ENCODE measurements at regions not wholly inside any gene's neighbourhood (a gene's known extent, or its start where the extent isn't known, plus 50 kb on each side); places are given as distances from the start of the nearest gene placed in this dataset.

DNA sequence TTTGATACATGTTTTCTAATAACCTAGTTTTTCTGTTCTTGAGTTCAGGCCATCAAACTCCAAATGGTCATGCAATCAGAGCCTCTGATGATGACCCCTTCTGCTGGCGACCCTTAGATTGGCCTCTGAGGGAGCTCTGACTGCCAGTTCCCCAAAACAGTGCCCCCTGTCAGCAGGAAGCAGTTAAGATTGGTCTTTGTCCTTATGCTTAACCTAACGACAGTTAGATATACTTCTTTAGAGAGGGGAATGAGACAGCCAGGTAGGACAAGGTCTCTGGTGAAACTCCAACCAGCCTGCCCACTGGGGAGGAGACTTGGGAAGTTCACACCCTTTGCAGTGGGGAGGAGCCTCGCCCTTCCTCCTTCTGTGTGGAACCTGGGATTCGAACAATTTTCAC lies 390.4 kb upstream of the KIF2A start:
- no peak for DNase-seq

DNA sequence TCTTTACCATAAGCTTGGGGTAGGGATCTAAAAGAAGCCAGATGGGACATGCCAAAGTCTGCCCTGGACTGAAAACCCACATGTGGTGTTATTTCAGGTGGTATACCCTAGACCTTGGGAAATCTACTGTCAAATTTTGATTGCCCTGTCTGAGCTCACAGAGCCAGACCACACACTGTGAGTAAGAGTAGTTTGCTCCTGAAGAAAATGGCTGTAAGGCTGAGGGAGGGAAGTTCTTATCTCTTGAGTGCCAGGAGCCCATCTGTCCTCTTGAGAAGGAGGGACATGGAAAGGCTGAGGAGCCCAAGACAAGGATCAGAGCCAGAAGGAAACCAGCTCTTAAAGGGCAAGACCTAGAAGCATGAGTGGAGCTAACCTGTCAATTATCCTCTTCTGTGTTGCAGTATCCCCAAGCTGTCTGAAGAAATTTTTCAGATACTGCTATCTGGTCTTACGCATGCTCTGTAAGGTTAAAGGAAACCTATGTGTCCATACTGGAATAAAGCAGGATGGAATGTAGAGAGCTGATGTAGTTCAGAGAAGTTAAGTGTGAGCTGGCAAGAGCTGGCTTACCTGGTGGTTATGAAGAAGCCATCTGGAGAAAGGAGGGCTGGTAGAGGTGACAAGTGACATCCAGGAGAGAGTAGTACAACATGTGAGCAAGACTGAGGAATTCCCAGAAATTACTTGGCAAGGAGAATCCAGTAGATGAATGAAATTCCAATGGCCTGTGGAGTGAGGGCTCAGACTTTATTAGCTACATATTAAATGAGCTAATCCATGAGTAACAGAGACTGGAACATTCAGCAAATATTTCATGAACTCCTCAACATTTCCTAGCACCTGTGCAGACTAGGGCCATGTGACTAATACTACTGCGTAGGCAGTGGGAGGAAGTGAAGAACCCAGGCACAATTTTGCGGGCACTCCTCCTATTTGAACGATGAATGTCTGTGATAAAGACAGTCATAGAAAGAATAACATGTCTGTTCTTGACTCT lies 389.1 kb upstream of the KIF2A start:
- no peak for DNase-seq

DNA sequence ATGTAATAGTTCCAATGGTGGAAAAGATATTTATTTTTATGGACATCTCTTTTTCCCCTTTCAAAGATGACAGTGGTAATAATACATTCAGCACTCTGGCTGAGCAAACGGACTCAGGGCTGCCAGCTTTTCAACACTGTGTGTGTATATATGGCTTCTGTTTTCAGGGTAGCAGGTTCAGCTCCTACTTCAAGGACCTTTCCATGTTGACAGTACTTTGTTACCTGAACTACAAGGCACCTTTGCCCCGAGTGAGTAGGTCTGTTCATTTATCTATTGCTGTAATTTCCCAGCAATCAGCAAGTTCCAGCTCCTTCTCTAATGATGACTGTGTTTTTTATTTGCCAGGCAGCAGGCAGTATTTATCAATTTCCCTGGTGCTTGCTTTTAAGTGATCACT lies 387.4 kb upstream of the KIF2A start:
- DNase-seq = no peak

DNA sequence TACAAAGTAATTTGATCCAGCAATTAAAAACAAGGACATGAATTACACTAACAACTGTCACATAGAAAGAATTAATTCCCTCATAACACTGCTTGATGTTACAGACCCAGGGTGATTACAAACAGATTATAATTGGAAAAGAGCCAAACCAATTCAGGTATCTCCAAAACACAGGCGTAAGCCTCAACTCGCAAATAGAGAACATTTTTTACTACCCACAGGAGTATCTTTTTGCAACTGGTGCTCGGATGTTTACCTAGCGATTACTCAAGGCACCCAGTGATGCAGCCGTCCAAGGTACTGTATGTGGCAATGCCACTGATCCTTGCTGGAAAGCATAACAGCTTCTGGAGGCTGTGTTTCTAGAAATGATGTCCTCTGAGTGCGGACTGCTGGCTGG lies 386.1 kb upstream of the KIF2A start:
- DNase-seq = no peak

DNA sequence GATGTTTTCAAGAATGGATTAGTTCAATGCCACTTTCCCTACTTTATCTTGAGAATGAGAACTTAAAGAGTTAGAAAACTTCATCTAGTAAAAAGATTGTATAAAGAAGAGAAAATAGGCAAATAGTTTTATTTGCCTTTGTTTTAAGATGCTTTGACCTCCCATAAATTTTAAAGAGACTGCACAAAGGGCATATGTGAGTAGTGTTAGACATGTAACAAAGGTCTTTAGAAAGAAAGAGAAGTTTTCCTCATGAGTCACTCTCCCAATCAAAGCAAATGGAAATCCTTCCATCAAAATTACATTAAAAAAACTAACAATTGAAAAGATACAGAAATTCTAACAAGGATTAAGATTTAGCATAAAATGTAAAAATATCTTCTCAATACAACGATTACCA lies 381.8 kb upstream of the KIF2A start:
- DNase-seq = no peak

DNA sequence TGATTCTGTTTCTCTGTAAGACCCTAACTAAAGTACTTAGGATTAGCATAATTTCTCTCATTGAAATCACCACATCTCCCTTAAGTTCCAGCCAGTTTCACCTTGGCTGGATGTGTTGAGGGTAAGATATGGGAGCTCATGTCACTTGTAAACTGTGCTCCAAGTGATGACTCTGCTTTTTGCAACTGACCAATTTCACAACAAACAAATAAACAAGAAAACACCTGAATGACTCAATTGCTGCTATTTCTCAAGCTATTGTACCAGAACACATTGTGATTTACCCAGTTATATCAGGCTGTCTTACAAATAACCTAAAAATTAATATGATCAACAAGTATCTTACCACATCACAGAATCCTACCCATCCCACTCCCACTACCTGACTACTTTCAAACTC lies 379.1 kb upstream of the KIF2A start:
- no peak for DNase-seq

DNA sequence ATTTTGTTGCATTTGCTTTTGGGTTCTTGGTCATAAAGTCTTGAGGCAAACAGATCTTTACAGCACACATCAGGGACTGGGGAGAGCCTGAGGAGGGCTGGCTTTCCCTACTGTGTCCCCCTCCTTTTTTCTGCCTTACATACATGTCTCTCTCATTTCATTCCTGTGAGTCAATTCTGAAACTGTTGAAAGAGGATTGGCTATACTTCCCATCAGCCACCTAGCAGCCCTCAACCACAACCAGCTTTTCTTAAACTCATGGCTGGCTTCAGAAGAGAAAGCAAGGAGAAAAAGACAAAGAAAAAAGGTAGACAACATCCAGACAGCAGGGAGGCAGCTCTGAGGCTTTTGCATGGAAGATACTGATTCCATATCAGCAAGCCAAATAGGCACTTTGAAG lies 374.8 kb upstream of the KIF2A start:
- DNase-seq = no peak

DNA sequence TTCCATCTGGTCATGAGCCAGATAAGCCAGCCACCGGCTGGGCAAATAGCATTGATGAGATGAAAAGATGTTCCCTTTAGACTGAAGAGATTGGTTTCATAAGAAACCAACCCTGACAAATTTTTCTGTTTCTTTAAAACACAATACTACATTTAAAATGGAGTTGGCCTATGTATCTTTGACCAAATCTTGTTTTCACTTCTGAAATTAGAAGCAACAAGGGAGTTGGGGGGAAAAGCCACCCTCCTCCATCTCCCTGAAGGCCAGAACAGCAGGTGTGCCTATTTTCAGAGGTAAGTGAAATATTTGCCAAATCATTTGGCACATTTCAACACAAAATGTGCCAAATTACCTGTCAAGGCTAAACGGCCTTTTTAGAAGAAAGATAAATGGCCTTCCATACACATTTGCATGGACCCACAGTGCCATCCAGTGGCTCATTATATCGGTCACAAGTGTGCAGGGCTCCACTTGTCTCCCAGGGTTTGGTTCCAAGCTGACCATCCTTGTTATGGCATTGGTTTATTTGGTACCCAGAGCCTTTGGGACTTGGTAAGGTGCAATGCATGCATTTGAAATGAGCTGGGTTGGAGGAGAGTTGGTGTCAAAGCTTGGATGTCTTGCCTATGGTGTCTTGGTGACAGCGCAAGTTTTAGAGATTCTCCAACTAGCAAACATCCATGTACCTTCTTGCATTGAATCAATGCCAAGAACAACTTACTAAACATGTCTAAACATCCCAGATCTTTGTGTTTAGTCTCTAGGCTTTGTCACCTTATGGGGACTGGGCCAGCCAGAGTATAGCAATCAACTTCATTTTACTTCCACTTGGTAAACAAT lies 372.0 kb upstream of the KIF2A start:
- DNase-seq = peak; percentile 28 to 53

DNA sequence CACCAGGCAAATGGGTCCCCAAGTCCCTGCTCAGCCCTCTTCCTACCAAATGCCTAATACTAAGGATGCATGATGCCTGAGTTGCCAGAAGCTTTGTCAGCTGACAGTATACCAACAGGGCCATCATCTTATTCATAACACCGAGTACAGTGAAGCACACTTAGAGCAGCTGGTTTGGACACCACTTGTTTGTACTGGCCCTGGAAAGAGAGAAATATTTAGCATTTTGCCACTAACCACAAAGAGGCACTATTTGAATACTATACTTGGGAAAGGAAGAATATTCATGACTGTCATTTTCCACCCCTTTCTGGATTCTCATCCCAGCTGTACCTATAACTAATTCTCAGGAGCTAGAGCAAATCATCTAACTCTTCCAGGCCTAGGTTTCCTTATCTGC lies 364.4 kb upstream of the KIF2A start:
- DNase-seq = peak; percentile 5 to 53

DNA sequence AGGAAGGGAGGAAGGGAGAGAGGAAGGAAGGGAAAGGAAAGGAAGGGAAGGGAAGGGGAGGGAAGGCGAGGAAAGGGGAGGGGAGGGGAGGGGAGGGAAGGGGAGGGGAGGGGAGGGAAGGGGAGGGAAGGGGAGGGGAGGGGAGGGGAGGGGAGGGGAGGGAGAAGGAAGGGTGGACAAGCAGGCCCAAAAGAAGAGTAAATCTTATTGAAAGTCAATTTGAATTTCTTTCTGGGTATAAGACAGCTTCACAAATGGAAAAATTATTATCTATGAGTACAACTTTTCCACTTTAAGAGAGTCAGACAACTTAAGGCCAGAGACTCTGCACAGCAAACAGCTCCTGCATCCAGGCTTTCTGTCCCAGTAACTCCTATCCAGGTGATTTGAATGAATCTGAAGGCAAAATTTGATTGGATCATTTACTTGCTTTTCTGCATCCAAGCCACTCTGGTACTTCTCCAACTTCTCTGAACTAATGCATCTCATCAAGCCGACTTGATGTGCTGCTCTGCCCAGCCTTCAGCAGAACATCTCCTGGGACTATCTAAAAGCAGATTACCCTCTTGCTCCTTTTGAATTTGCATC lies 363.4 kb upstream of the KIF2A start:
- DNase-seq = no peak

DNA sequence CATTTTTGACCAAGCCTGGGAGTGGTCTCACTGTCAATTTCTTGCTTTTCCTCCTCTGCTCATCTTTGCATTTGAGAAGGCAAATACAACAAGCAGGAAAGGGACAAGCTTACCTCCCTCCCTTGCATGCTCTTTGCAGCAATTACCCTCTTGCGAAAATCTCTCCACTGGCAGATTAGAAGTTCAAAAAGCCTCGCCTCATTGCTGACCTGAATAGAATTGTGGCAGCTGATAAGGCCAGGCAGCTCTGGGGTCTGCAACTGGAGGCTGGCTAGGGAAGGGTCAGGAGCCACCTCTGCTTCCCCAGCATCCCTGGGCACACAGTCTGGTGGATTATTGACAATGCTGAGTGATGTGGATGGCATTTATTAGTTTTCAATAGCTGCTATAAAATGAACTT lies 362.3 kb upstream of the KIF2A start:
- no peak for DNase-seq

DNA sequence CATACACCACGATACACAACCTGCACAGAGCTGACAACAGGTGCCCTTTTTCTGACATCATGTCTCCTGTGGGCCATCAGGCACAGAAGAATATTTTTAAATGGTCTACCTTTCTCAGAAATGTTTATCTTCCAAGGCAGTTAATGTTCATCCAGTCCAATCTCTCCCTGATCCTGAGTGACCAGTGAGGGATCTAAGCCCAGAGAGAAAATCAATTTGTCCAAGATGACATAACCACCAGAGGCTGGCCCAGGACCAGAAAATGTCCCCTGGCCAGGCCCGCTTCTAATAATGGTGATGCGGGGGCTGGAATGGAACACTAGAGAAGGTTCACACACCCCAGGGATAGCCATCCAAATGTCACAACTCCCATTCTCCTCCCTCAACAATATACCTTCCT lies 357.9 kb upstream of the KIF2A start:
- no peak for DNase-seq

DNA sequence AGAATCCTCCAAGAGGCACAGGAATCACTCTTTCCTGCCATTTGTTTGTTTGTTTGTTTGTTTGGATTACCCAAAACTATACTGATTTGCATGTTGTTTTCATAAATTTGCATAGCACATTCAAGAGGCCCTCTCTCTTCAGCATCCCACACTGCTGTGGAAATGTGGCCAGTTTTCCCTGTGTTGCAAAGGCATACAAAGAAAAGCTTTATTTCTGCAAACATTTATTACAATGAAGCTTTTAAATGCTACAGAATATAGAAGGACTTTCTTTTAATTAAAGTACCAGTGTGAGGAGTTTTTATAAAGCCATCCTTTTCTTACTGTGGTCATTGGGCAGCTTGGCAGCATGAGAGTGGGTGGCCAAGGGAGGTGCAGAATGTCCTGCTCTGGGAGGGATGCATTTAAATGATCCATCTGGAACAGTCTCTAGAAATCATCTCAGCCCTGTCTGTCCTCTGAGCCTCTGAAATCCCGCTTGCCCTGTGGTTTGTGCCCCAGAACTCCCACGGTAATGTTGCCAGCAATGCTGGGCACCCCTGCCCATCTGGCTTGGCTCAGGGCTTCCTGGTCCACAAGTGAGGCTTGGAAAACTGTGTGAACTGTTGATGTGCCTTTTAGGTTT lies 356.8 kb upstream of the KIF2A start:
- DNase-seq = no peak

DNA sequence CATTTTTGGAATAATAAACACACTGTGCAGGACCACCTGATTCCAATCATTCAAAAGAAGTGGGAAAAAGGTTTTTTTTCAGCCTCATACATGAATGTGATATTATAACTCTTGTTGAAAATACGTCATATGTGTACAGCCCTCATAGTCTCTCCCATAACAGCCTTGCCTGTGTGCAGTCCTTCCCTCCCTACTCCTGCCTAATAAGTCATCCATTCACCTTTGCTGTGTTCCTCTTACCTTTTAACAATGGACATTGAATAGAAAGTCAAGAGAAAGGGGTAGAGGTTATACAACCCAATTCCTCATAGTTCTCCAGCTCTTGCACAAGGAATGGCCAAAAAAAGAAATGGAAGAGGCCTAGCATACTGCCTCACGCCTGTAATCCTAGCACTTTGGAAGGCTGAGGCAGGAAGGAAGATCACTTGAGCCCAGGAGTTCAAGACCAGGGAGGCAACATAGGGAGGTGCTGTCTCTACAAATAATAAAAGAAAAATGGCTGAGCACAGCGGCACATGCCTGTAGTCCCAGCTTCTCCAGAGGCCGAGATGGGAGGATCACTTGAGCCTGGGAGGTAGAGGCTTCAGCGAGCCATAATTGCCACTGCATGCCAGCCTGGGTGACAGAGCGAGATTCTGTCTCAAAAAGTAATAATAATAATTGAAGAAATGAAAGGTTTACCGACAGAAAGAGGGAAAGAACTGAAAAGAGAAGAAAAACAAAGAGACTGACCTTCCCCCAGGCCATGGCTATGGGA lies 356.1 kb upstream of the KIF2A start:
- no peak for DNase-seq

DNA sequence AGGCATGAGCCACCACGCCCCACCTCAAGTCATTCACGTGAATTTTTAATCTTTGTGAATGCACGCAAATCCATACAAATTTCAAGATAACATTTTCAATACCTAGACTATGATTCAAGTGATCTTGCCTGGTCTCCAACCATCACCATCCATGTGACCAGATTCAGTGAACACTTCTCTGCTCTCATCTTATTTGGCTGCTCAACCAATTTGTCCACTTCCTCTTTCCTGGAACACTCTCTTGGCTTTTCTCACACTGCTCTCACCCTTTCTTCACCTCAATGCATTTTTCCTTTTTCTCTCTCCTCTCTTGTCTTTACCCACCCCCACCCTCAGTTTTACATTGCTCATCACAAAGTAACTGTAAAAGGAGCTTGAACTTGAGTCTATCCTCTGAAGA lies 354.7 kb upstream of the KIF2A start:
- DNase-seq = no peak

DNA sequence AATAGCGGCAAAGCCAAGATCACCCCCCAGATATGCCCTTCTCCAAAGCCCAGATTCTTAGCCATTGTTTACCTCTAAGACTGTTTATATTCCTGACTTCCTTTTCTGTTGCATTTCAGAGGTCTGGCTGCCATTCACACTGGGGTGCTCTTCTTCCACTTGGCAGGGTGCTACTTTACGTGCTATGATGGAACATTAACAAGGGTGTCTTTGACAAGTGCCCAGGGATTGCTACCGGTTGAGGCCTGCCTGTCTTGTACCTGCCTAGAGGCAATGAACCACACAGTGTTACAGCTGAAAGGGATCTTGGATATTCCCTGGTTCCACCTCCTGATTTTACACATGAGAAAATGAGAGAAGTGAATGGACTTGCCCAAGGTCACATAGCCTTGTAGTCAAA lies 352.1 kb upstream of the KIF2A start:
- no peak for DNase-seq

DNA sequence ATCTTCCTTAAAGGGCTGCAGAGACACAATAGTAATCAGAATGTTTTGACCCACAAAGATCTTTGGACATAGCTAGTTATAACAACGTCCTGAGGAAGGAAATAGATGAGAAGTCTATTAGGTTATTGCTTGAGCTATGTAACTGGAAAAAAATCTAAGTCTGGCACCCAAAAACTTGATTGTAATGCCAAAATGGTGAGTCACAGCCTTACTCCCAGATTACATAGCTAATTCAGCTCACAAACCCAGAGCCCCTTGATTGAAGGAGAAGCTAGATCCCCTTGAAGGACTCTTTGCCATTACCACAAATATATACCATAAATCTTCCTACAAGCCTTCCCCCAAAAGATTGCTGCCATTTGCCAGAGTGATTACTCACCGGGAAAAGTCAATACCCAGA lies 341.8 kb upstream of the KIF2A start:
- no peak for DNase-seq

DNA sequence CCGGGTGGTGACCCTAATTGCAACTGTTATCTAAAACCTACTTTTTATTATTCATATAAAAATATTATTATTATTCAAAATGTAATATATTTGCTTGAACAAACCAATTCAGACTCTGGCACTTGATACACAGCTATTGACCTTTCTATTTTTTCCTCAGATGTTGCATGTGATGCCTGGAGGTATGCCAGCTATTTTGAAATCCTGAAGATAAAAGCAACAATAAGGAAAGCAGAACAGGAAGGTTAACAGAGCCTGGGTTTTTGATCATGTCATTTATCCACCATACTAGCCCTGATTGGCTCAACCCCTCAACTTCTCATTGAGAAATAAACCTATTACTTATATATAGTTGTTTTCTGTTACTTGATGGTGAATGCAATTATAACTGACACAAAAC lies 340.9 kb upstream of the KIF2A start:
- DNase-seq = no peak

DNA sequence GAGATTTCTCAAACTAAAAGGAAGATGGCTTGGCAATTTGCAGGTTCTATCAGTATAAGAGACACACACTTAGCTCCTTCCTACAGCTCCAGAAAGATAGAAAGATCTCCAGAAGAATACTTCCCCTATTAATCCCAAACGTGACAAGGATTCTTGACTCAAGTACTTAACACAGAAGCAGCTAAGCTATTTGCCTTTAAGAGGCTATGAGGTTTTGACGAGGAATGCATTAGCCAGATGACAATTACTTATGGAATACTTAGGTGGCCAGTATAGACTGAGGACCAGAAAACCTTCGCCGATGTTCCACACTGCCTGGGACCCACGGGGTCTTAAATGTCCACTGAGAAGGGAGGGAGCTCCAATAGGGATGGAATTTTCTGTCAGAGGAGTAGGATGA lies 340.5 kb upstream of the KIF2A start:
- no peak for DNase-seq

DNA sequence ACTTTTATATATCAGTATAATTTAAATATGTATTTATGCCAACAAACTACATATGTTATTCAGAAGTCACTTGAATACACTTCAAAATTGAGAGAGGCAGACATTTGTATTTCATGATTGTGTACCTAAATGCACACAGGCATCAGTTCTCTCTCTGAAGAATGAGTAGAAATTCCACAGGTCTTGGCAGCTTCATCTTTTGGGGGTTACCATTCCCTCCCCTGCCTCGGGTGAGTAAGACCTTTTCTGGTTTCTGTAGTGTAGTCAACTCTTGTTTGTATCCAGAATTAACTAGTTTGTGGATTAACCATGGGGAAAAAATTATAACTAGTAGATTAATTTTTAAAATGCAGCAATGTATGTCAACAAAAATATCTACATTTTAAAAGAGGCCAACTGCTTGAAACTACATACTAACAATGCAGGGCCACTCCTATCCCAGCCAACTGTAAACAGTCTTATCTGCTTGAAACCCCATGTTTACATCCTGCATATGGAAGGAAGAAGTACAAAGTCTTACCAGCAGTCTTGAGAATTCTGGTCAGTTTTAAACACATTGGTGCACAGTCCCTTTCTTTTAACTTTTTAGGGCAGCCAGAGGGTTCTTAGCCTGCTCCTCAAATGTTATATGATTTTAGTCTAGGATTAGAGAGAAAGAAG lies 339.6 kb upstream of the KIF2A start:
- no peak for DNase-seq

DNA sequence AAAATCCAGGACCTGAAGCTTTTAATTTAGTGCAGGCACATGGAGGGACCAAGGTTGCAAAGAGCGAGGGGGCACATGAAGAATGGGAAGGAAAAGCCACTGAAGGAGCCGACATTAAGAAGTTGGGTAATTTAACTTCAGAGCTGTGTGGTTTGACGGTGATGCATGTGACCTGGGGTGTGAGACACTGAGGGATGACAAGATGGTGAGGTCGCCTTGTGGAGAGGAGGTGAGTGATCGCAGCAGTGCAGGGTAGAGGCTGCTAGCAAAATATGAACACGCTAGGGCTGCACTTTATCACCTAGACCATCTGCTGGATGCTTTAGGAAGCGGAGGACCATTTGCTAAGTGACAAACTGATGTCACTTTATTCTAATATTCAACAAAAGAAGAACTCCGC lies 339.0 kb upstream of the KIF2A start:
- DNase-seq = no peak

DNA sequence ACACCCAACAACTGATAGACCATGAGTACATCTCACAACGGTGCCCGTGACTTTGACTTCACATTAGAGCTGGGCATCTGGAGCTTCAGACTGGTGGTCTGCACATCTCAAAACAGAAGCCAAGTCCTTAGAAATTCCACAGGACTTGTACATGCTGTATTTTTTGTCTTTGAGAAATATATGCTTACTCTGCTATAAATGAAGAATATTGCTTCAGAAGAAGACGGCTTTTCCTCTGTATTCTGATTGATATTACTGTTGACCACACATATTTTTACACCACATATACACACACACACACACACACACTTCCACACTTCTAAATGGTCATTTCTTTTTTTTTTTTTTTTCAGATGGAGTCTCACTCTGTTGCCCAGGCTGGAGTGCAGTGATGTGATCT lies 338.3 kb upstream of the KIF2A start:
- peak in 1 of 2 experiments; percentile 1 for DNase-seq

Data from NCI-H526 (cell line).